GM19025 (cell line): ENCODE measurements at regions not wholly inside any gene's neighbourhood (a gene's known extent, or its start where the extent isn't known, plus 50 kb on each side); places are given as distances from the start of the nearest gene placed in this dataset.
"Not testable (repeated sequence)": the region's sequence is repeated elsewhere in the genome, so short reads cannot be mapped to it uniquely, and the experiment has no call there.

ENCODE experiments used
- ATAC-seq: cut with Tn5 transposase; IDR thresholded peaks from one replicate; pipeline ENCODE4 v1.9.1; 2021; ENCODE audit warnings: mild to moderate bottlenecking, low read depth, moderate library complexity; ENCODE audit not compliant: unreplicated experiment

DNA sequence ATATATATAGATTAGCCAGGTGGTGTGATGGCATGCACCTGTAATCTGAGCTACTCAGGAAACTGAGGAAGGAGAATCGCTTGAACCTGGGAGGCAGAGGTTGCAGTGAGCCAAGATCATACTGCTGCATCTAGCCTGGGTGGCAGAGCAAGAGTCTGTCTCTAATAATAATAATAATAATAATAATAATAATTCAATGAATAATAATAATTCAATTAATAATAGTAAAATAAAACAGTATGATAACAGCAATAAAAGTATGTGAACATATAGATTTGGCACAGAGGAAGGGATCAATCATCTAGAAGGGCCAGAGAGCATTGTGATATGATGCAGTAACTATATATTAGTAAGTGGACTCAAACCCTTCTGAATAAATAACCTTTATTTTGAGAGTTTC is 314.5 kb upstream of the COL8A1 start:
- no peak for ATAC-seq

DNA sequence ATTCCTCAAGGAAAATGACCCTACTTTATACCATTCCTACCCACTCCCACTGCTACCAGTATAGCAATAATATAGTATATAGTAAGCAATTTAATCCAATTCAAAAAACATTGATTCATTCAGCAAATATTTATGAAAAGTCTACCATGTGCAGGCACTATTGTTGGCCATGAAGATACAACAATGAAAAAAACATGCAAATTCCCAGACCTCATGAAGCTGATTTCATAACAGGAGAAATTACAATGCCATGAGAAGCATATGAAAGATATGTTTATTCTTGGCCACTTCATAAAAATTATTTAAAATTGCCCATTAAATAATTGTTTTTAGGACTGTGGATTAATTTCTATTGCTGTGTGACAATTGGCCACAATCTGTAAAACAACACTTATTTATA is 315.8 kb upstream of the COL8A1 start:
- ATAC-seq, result no peak

DNA sequence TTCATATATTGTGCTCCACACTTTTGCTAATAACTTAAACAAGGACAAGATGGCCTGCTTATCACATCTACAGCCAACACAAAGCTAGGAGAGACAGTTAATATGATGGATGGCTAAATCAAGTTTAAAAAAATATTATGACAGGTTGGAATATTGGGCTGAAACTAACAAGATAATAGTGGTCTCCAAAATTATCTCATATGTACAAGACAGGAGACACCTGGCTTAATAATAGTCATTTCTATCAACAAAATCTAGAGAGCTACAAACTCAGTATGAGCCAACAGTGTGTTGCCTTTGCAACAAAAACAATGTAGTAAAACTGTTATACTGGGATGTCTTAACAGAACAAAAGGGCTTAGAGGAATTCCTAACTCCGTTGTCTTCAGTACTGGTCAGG is 317.1 kb upstream of the COL8A1 start:
- no peak for ATAC-seq

GRCh38 chr3:99319961-99320360 is 318.4 kb upstream of the COL8A1 start:
- ATAC-seq, result no peak

DNA sequence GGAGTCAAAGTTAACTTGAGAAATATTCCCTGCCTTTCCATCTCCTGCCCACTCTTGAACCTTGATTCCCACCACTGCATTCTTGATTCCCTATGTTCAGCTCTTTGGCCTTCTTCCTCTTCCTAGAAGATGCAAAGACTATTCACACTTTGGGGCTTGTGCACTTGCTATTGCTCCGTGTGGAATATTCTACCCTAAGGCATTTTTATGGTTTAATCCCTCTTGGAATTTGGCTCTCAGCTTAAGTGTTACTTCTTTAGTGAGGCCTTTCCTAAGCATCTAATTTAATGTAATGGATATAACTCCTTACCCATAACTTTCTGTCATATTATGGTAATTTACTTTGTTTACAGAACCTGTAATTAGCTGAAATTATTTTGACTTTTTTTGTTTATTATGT is 318.9 kb upstream of the COL8A1 start:
- no peak for ATAC-seq

GRCh38 chr3:99317201-99317600 is 321.2 kb upstream of the COL8A1 start:
- no peak for ATAC-seq

GRCh38 chr3:99315896-99316295 is 322.5 kb upstream of the COL8A1 start:
- no peak for ATAC-seq

- ATAC-seq, result no peak
Observed at GRCh38 chr3:99313485-99313884, 324.9 kb upstream of the COL8A1 start.

DNA sequence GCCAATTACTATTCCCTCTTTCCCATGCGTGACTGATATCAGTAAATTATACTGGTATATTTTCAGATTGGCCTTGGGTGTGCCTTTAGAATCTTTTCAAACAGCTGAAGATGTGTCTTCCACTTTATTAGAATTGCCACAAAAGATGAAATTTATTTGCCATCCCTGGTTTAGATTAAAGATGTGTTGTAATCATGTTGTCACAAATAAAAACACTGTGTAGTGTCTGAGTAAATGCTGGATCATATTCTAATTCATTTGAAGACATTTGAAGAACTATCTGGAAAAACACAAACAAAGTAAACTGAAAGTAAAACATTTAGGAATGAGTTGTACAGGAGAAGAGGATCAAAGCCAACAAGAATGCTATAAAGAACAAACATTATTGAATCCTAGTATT is 339.7 kb upstream of the COL8A1 start:
- ATAC-seq, result no peak

GRCh38 chr3:99295836-99296235 is 342.6 kb upstream of the COL8A1 start:
- no peak for ATAC-seq

DNA sequence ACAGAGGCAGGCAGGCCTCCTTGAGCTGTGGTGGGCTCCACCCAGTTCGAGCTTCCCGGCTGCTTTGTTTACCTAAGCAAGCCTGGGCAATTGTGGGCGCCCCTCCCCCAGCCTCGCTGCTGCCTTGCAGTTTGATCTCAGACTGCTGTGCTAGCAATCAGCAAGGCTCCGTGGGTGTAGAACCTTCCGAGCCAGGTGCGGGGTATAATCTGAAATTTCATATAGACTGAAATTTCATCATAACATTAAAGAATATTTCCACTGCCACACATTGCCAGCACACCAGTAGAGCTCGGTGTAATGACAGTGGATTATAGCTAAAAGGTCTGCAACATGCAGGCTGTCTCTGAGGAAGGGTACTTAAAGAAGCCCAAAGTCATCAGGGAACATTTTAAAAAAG is 344.3 kb upstream of the COL8A1 start:
- not testable (repeated sequence) for ATAC-seq

DNA sequence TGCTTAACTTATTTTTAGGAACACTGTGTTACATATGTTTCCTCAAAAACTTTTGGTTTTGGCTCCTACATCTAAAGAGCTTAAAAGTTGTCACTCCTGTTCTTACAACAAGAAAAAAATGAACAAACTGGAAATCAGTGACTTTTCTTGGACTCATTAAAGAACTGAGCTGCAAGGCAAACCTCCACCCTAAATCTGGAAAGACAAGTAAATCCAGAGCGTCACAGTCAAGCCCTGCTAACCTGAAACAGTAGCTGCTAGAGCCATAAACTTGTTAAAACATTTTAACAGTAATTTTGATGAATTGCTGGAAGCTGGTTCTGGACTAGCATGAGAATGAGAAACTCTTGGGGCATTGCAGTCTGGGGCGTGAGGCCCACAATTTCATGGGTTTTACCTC is 350.5 kb upstream of the COL8A1 start:
- no peak for ATAC-seq

DNA sequence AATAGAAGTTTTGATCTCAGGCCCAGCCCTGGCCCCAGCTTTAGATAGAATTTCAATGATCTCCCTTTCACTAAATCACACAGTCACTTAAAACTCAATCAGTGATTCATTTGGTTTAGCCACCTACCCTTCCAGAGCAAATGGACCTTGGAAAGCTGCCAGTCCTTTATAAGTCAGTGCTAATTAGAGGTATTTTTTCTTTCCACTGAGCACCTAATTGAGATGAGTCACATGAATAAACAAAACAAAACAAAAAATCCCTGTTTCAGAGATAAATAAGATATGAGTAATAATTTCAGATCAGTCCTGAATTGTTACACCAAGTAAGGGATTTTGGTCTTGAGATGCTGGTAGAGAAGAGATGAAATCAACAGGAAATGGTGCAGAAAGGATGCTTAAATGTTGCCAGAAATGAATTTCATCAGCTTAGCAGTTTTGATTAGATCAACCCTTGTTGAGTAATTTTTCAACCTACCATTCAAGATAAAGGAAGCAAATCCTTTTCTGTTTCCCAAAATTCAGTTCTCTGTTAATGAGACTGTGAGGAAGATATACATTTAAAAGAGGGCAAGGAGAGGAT is 352.0 kb upstream of the COL8A1 start:
- no peak for ATAC-seq

- no peak for ATAC-seq
Observed at GRCh38 chr3:99269606-99270351, 368.3 kb upstream of the DCBLD2 start.

DNA sequence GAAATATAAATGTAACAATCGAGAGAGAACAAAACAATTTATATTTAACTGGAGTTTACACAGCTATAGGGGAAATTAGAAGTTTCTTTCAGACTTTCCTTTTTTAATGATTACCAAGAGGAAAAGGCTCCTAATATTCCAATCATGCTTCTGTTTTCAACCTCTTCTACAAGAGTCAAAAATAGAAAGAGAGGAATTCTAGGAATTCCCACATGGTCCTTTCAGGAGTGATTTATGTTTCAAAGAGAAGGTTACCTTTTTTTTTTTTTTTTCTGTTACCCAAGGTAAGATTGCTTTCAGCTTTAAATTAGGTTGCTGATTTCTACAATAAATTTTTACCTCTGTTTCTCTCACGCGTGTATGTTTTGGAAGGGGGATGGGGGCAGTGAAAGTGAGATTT is 355.3 kb upstream of the DCBLD2 start:
- no peak for ATAC-seq

DNA sequence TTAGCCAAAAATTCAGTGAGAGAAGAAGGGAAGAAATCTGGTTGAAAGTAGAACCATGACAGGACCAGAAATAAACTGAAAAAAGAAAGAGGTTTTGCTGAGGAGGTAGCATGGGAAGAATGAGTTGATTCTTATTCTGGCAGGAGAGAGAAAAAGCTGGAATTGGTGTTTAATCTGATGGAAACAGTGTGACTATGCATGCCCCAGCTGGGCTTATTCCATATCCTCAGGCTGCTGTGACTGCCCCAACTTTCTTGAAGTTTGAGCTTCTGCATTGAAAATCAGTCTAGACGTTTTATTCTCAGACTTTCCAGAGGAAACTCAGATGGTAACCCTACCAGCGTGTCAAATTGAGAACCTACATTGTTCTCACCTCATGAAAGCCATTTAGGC is 352.5 kb upstream of the DCBLD2 start:
- no peak for ATAC-seq

DNA sequence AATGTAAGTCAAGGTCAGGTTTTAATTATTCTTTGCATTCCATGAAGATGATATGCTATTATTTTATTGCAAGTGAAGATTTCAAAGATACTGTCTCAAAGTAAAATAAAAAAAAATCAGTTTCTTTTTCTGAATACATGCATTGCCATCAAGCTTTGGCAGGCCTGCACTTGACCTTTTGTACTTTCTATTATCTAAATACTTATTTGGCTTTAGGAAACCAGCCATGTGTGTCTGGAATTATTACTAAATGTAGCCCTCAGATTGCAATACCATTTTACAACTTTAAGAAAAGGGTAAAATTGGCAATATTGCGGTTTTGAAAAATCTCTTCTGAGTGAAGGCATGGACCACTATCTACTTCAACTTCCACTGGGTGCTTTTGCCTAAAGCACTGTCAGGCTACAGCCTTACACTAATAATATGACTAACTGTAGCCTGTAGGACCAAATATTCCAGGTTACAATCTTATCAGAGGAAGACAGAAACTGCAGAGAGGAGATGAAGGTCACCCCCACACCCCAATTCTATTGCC is 349.4 kb upstream of the DCBLD2 start:
- no peak for ATAC-seq

- no peak for ATAC-seq
Observed at GRCh38 chr3:99250272-99250671, 348.8 kb upstream of the DCBLD2 start.

DNA sequence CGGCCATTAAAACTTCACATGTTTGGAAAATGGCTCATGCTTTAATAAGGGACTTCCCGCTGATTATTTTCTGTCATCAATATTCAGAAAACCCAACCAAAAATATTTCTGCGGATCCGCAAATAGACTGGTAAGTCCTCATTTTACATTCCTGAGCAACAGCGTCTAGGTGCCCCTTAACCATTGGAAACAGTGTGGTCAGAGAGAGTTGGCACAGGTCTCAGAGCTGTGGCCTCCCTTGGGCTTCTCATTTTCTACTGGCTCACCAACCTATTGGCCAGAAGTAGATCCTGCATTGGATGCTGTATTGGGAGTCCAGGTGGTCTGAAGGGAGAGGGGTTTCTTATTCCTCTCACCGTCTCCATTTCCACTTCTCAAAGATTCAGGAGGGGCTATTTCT is 348.1 kb upstream of the DCBLD2 start:
- ATAC-seq, result no peak

GRCh38 chr3:99248913-99249312 is 347.4 kb upstream of the DCBLD2 start:
- ATAC-seq, result no peak

- ATAC-seq, result no peak
Observed at GRCh38 chr3:99248130-99248529, 346.6 kb upstream of the DCBLD2 start.

GRCh38 chr3:99246010-99246654 is 344.6 kb upstream of the DCBLD2 start:
- no peak for ATAC-seq
